Stomach (tissue), 8 donors: ENCODE measurements at regions not wholly inside any gene's neighbourhood (a gene's known extent, or its start where the extent isn't known, plus 50 kb on each side); places are given as distances from the start of the nearest gene placed in this dataset.
"Not testable (repeated sequence)": the region's sequence is repeated elsewhere in the genome, so short reads cannot be mapped to it uniquely, and the experiment has no call there.

Experiments used
- DNase-seq, 2 donors: peaks; one replicate each; pipeline versions ENCODE4 v3.0.0 to v3.0.0-alpha.2; 2013 to 2019
- H3K27ac ChIP-seq, 5 donors: fragments of 200-600 bp in 4 of 5; sonication (generic) in 4 of 5; one replicate each; pipeline ENCODE4 v1.5.1; 2013 to 2019; ENCODE audit warnings: mild to moderate bottlenecking in 1 of 5, moderate library complexity in 1 of 5
- H3K27me3 ChIP-seq, 3 donors: fragments of 200-600 bp; sonication (generic); one replicate each; pipeline ENCODE4 v1.5.1; 2017 to 2019; ENCODE audit warnings: mixed run types in 1 of 3
- H3K36me3 ChIP-seq, 4 donors: fragments of 200-600 bp; sonication (generic); 1 replicate in 3 of 4; 2 replicates in 1 of 4; pipeline ENCODE4 v1.5.1; 2016 to 2019
- H3K4me1 ChIP-seq, 4 donors: fragments of 200-600 bp; sonication (generic); one replicate each; pipeline ENCODE4 v1.5.1; 2016 to 2019
- H3K4me3 ChIP-seq, 4 donors: fragments of 200-600 bp; sonication (generic) in 3 of 4; one replicate each; pipeline ENCODE4 v1.5.1; 2016 to 2019; ENCODE audit warnings: mild to moderate bottlenecking in 1 of 4
- H3K9me3 ChIP-seq, 4 donors: fragments of 200-600 bp; sonication (generic); one replicate each; pipeline ENCODE4 v1.5.1; 2016 to 2019
- CTCF ChIP-seq, 7 experiments: fragments of 450-650 bp in 4 of 7; fragments of 200-600 bp in 3 of 7; sonication (generic) in 3 of 7; IDR thresholded peaks; one replicate each; pipeline ENCODE4 v1.5.1; 2016 to 2019; ENCODE audit warnings: antibody characterized with exemption in 7 of 7, control low read depth in 2 of 7, mild to moderate bottlenecking in 1 of 7
- EP300 ChIP-seq: sonication (generic); formaldehyde crosslinking; IDR thresholded peaks from one replicate; pipeline ENCODE4 v1.6.1; 2017; ENCODE audit warnings: antibody characterized with exemption
- POLR2A ChIP-seq, 4 donors: fragments of 450-650 bp; IDR thresholded peaks; one replicate each; pipeline ENCODE4 v1.6.1; 2016; ENCODE audit warnings: antibody characterized with exemption in 4 of 4, control low read depth in 2 of 4, mild to moderate bottlenecking in 1 of 4, moderate library complexity in 1 of 4
- POLR2AphosphoS5 ChIP-seq, 3 donors: sonication (generic); formaldehyde crosslinking; IDR thresholded peaks; one replicate each; pipeline ENCODE4 v1.6.1; 2016; ENCODE audit warnings: antibody characterized with exemption in 3 of 3
- WGBS, 5 donors: extraction: QIAGEN DNeasy Blood & Tissue Kit in 3 of 5; methylation state at CpG; one replicate each; pipeline versions ENCODE4 v1.1.5 to v1.1.7; 2013 to 2018; 5-methylcytosine and 5-hydroxymethylcytosine counted together
- intact Hi-C: fragments of 100-400 bp; cut with DNase I; formaldehyde crosslinking; loops from one replicate; pipeline ENCODE4 v1.15.1; 2023; ENCODE audit warnings: low total_unique reads
- donor health status: healthy with polysubstance abuse.
- donor health status: Bipolar disorder and iron deficiency.
- donor health status: healthy.

GRCh38 chr4:111074523-111075114 lies 451.7 kb upstream of the PITX2 start:
- intact Hi-C loops = no loop called here
- DNase-seq = no peak
- H3K9me3 ChIP-seq = peaks cover 3 to 30% (median 13%) of the 10 kb centered on the region in 4 donors
- 58 to 85% (median 84%) methylated on average over 6 to 12 of the region's 12 CpGs for WGBS, 5 donors
- H3K36me3 ChIP-seq = no peaks in the 10 kb centered on the region
- no peaks in the 10 kb centered on the region for H3K27me3 ChIP-seq
- no peak for TF ChIP-seq POLR2AphosphoS5 (IDR thresholded peaks at IDR 0.05)
- no peak for TF ChIP-seq CTCF (IDR thresholded peaks at IDR 0.05)
- no peak for TF ChIP-seq EP300
- no peak for TF ChIP-seq POLR2A (IDR thresholded peaks at IDR 0.05)
- H3K27ac ChIP-seq = no peak overlapping the region
- no peak overlapping the region for H3K4me3 ChIP-seq
- H3K4me1 ChIP-seq = no peaks in the 10 kb centered on the region

- intact Hi-C loops = not testable (repeated sequence)
Observed at GRCh38 chr4:111076299-111076698, 453.4 kb upstream of the PITX2 start.

GRCh38 chr4:111108153-111108552 lies 485.3 kb upstream of the PITX2 start:
- H3K36me3 ChIP-seq = no peaks in the 10 kb centered on the region
- WGBS, 5 donors = 58 to 79% (median 67%) methylated on average over 1 of the region's 1 CpG
- intact Hi-C loops = no loop called here

More at GRCh38 chr4:111076299-111076698, 453.4 kb upstream of the PITX2 start:
- H3K4me3 ChIP-seq, H3K27ac ChIP-seq, H3K36me3 ChIP-seq, H3K27me3 ChIP-seq, DNase-seq, H3K4me1 ChIP-seq: not testable (repeated sequence)
- WGBS, 5 donors = 46 to 68% (median 57%) methylated on average over 1 of the region's 1 CpG
- H3K9me3 ChIP-seq = peaks cover 3 to 30% (median 13%) of the 10 kb centered on the region in 4 donors

GRCh38 chr4:111113591-111113990 lies 490.7 kb upstream of the PITX2 start:
- intact Hi-C loops = no loop called here
- H3K36me3 ChIP-seq = no peaks in the 10 kb centered on the region
- H3K27ac ChIP-seq = no peak overlapping the region
- H3K4me1 ChIP-seq = no peaks in the 10 kb centered on the region
- H3K4me3 ChIP-seq = no peak overlapping the region
- WGBS, 5 donors = 64 to 79% (median 67%) methylated on average over 3 of the region's 3 CpGs
- H3K27me3 ChIP-seq = no peaks in the 10 kb centered on the region
- no peak for TF ChIP-seq POLR2A (IDR thresholded peaks at IDR 0.05)
- TF ChIP-seq EP300 = no peak
- no peak for DNase-seq
- no peaks in the 10 kb centered on the region for H3K9me3 ChIP-seq

More at GRCh38 chr4:111108153-111108552, 485.3 kb upstream of the PITX2 start:
- H3K27ac ChIP-seq = no peak overlapping the region
- no peak for DNase-seq
- H3K9me3 ChIP-seq = no peaks in the 10 kb centered on the region
- H3K27me3 ChIP-seq = no peaks in the 10 kb centered on the region
- H3K4me1 ChIP-seq = no peaks in the 10 kb centered on the region
- no peak overlapping the region for H3K4me3 ChIP-seq
- TF ChIP-seq POLR2AphosphoS5 (IDR thresholded peaks at IDR 0.05) (no peak), CTCF (IDR thresholded peaks at IDR 0.05) (no peak)

GRCh38 chr4:111115881-111116280 lies 493.0 kb upstream of the PITX2 start:
- Histone ChIP-seq H3K4me3 (no peak overlapping the region), H3K27ac (no peak overlapping the region), H3K4me1 (no peaks in the 10 kb centered on the region), H3K27me3 (no peaks in the 10 kb centered on the region), H3K9me3 (no peaks in the 10 kb centered on the region), H3K36me3 (no peaks in the 10 kb centered on the region)
- WGBS, 5 donors = 61 to 82% (median 74%) methylated on average over 4 of the region's 4 CpGs
- TF ChIP-seq POLR2AphosphoS5 (IDR thresholded peaks at IDR 0.05) (no peak), EP300 (no peak), CTCF (IDR thresholded peaks at IDR 0.05) (no peak)
- no peak for DNase-seq
- intact Hi-C loops = no loop called here
